NB4 (cell line): ENCODE measurements at regions not wholly inside any gene's neighbourhood (a gene's known extent, or its start where the extent isn't known, plus 50 kb on each side); places are given as distances from the start of the nearest gene placed in this dataset.

Experiments used
- MYC ChIP-seq: IDR thresholded peaks from 2 replicates; pipeline ENCODE4 v1.6.1; 2011; ENCODE audit warnings: low read depth, low read length
- POLR2A ChIP-seq: IDR thresholded peaks from 2 replicates; pipeline ENCODE4 v1.6.1; 2011; ENCODE audit warnings: mild to moderate bottlenecking; ENCODE audit not compliant: insufficient read length; ENCODE audit errors: extremely low read depth
- TF ChIP-seq, protein P1 (sequence below): IDR thresholded peaks from one replicate; pipeline ENCODE4 v1.5.1; 2012; ENCODE audit warnings: low read depth, low read length
- TF ChIP-seq, protein P2 (sequence below): IDR thresholded peaks from 2 replicates; pipeline ENCODE4 v1.6.1; 2011; ENCODE audit warnings: low read depth, low read length

DNA sequence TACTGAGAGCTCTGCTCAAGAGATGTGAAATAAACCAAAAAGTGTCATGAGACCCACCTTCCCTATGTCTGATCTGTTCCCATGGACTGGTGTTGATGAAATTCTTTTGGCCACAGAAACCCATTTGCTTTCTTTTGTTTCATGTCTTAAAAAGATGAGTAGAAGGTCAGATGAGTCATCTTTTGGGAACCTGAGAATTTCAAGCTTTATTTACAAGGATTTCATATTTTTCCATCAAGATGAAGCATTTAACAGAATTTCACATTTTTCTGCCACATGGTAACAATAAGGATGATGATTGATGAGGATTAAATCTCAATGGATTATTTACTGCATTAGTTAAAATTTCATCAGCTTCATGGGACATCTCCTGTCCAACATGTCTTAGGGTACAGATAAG, 337.8 kb downstream of the DEPDC1B start:
- TF ChIP-seq, protein P1, sequence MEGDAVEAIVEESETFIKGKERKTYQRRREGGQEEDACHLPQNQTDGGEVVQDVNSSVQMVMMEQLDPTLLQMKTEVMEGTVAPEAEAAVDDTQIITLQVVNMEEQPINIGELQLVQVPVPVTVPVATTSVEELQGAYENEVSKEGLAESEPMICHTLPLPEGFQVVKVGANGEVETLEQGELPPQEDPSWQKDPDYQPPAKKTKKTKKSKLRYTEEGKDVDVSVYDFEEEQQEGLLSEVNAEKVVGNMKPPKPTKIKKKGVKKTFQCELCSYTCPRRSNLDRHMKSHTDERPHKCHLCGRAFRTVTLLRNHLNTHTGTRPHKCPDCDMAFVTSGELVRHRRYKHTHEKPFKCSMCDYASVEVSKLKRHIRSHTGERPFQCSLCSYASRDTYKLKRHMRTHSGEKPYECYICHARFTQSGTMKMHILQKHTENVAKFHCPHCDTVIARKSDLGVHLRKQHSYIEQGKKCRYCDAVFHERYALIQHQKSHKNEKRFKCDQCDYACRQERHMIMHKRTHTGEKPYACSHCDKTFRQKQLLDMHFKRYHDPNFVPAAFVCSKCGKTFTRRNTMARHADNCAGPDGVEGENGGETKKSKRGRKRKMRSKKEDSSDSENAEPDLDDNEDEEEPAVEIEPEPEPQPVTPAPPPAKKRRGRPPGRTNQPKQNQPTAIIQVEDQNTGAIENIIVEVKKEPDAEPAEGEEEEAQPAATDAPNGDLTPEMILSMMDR, result no peak
- TF ChIP-seq POLR2A (no peak), MYC (no peak)
- TF ChIP-seq, protein P2, sequence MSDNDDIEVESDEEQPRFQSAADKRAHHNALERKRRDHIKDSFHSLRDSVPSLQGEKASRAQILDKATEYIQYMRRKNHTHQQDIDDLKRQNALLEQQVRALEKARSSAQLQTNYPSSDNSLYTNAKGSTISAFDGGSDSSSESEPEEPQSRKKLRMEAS, result no peak
